22Rv1 (cell line): ENCODE measurements at regions not wholly inside any gene's neighbourhood (a gene's known extent, or its start where the extent isn't known, plus 50 kb on each side); places are given as distances from the start of the nearest gene placed in this dataset.

Experiments used
- H3K27ac ChIP-seq: fragments of 450-650 bp; 2 replicates; pipeline ENCODE4 v1.5.1; 2017
- ZFX ChIP-seq: fragments of 450-650 bp; IDR thresholded peaks from 2 replicates; pipeline ENCODE4 v1.6.1; 2017; ENCODE audit warnings: antibody characterized with exemption, borderline replicate concordance
- TF ChIP-seq, protein P1 (sequence below): fragments of 450-650 bp; IDR thresholded peaks from 2 replicates; pipeline ENCODE4 v1.5.1; 2017; ENCODE audit warnings: mild to moderate bottlenecking

- TF ChIP-seq, protein P1, sequence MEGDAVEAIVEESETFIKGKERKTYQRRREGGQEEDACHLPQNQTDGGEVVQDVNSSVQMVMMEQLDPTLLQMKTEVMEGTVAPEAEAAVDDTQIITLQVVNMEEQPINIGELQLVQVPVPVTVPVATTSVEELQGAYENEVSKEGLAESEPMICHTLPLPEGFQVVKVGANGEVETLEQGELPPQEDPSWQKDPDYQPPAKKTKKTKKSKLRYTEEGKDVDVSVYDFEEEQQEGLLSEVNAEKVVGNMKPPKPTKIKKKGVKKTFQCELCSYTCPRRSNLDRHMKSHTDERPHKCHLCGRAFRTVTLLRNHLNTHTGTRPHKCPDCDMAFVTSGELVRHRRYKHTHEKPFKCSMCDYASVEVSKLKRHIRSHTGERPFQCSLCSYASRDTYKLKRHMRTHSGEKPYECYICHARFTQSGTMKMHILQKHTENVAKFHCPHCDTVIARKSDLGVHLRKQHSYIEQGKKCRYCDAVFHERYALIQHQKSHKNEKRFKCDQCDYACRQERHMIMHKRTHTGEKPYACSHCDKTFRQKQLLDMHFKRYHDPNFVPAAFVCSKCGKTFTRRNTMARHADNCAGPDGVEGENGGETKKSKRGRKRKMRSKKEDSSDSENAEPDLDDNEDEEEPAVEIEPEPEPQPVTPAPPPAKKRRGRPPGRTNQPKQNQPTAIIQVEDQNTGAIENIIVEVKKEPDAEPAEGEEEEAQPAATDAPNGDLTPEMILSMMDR = no peak
- no peak for TF ChIP-seq ZFX
- no peak overlapping the region for H3K27ac ChIP-seq
These were observed 488.4 kb downstream of the ACTR3B start for GRCh38 chr7:153247926-153248325.

DNA sequence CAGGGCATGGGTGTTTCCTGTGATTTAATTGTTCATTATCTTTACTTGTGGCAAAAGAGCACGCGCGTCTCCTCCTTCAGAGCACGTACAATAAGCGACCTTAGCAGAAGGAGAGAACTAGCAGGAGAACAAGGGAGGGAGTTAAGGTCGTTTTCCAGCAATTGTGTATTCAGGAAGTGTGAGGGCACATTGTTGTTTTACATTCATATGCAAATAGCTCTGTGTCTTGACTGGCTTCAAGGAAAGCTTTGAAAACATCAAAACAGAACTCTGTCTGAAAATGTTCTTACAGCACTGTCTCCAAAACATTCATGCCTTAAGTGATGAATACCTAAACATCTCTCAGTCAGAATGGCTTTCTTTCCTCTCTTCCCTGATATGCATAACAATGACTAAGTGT lies 499.1 kb downstream of the ACTR3B start:
- H3K27ac ChIP-seq = no peak overlapping the region

DNA sequence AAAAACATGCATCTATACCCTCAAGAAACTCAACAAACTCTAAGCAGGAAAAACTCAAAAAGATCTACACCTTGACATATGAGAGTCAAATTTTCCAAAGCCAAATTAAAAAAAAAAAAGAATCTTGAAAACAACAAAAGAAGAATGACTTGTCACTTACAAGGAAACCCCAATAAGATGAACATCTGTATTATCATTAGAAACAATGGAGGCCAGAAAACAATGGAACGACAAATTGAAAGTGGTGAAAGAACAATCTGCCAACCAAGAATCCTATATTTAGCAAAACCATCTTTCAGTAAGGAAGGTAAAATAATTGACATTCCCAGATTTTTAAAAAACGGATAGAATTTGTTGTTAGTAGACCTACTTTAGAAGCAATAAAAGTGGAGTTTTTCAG lies 516.8 kb downstream of the ACTR3B start:
- TF ChIP-seq, protein P1 = no peak
- no peak for TF ChIP-seq ZFX
- no peak overlapping the region for H3K27ac ChIP-seq

More for the DNA sequence above, 499.1 kb downstream of the ACTR3B start:
- TF ChIP-seq ZFX = no peak
- TF ChIP-seq, protein P1 = no peak

GRCh38 chr7:153286763-153287162 lies 527.2 kb downstream of the ACTR3B start:
- no peak overlapping the region for H3K27ac ChIP-seq
- TF ChIP-seq ZFX = no peak
- TF ChIP-seq, protein P1 = no peak

DNA sequence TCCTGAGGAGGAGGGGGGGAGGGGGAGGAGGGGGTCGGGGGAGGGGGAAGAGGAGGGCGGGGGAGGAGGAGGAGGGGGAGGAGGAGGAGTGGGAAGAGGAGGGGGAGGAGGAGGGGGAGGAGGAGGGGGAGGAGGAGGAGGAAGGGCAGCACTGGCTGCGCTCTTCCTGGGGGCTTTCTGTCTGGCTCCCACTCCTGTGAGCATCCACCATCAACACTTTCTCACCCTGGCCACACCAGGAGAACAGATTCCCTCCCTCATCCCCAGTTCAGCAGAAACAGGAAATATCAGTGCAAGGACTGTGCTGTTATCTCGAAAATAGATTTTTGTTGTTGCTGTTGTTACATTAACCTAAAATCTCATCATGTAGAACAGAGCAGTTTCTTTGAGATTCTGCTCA lies 530.5 kb downstream of the ACTR3B start:
- H3K27ac ChIP-seq = no peak overlapping the region
- TF ChIP-seq ZFX = no peak
- TF ChIP-seq, protein P1 = no peak

DNA sequence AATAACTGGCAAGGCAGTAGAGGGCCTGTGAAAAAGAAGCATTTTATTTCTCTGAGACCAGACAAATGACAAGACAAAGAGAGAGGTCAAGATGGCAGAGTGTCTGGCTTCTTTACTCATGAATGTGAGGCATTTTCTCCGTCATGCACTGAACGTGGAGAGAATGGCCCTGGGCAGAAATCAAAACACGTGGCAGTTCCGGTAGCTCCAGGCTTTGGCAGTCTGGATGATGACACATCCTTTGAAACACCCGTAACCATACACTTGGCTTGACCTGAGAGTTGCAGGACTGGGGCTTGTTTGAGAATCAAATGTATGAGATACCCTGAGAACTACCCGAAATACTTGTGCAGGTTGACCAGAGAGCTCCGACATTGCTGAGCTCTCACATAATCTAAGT lies 537.6 kb downstream of the ACTR3B start:
- TF ChIP-seq, protein P1 = no peak
- TF ChIP-seq ZFX = no peak

GRCh38 chr7:153301936-153302335 lies 542.4 kb downstream of the ACTR3B start:
- TF ChIP-seq ZFX = no peak
- TF ChIP-seq, protein P1 = no peak
- no peak overlapping the region for H3K27ac ChIP-seq

More for the DNA sequence above, 537.6 kb downstream of the ACTR3B start:
- H3K27ac ChIP-seq = no peak overlapping the region
